Uterus (tissue), 3 donors: ENCODE measurements at regions not wholly inside any gene's neighbourhood (a gene's known extent, or its start where the extent isn't known, plus 50 kb on each side); places are given as distances from the start of the nearest gene placed in this dataset.

ENCODE experiments used
- DNase-seq, 2 donors: peaks; one replicate each; pipeline ENCODE4 v3.0.0-alpha.2; 2019 to 2020
- H3K27ac ChIP-seq, 2 donors: fragments of 200-600 bp; sonication (generic); 1 replicate in 1 of 2; 2 replicates in 1 of 2; pipeline ENCODE4 v1.5.1; 2016 to 2018
- H3K27me3 ChIP-seq, 2 donors: fragments of 200-600 bp; sonication (generic); one replicate each; pipeline ENCODE4 v1.5.1; 2018 to 2019; ENCODE audit warnings: control low read depth in 1 of 2
- H3K36me3 ChIP-seq, 2 donors: fragments of 200-600 bp; sonication (generic); one replicate each; pipeline ENCODE4 v1.5.1; 2019; ENCODE audit warnings: control low read depth in 1 of 2
- H3K4me1 ChIP-seq, 2 donors: fragments of 200-600 bp; sonication (generic); one replicate each; pipeline ENCODE4 v1.5.1; 2018 to 2019; ENCODE audit warnings: control low read depth in 1 of 2
- H3K4me3 ChIP-seq, 2 donors: fragments of 200-600 bp; sonication (generic); 1 replicate in 1 of 2; 2 replicates in 1 of 2; pipeline ENCODE4 v1.5.1; 2018 to 2019; ENCODE audit warnings: mild to moderate bottlenecking in 1 of 2
- H3K9me3 ChIP-seq, 2 donors: fragments of 200-600 bp; sonication (generic); one replicate each; pipeline ENCODE4 v1.5.1; 2019; ENCODE audit warnings: control low read depth in 1 of 2
- CTCF ChIP-seq, 4 experiments: fragments of 200-600 bp in 2 of 4; fragments of 450-650 bp in 2 of 4; sonication (generic) in 2 of 4; IDR thresholded peaks; one replicate each; pipeline ENCODE4 v1.5.1; 2016 to 2019; ENCODE audit warnings: antibody characterized with exemption in 4 of 4, mild to moderate bottlenecking in 2 of 4, moderate library complexity in 1 of 4
- POLR2A ChIP-seq, 2 donors: fragments of 450-650 bp; IDR thresholded peaks; one replicate each; pipeline ENCODE4 v1.6.1; 2016; ENCODE audit warnings: antibody characterized with exemption in 2 of 2, mild to moderate bottlenecking in 1 of 2, moderate library complexity in 1 of 2
- intact Hi-C: fragments of 100-400 bp; cut with DNase I; formaldehyde crosslinking; loops from one replicate; pipeline ENCODE4 v1.15.1; 2023; ENCODE audit warnings: low total_unique reads
- donor health status: DM: yes; HTN: yes; CAD: no.

GRCh38 chr6:2404211-2404929 is 159.0 kb upstream of the GMDS start:
- no peaks in the 10 kb centered on the region for H3K27me3 ChIP-seq
- intact Hi-C loops: no loop called here
- H3K4me1 ChIP-seq: no peaks in the 10 kb centered on the region
- H3K9me3 ChIP-seq: no peaks in the 10 kb centered on the region
- no peak for DNase-seq
- TF ChIP-seq POLR2A (IDR thresholded peaks at IDR 0.05) (no peak), CTCF (IDR thresholded peaks at IDR 0.05) (no peak)
- no peak overlapping the region for H3K27ac ChIP-seq
- H3K4me3 ChIP-seq: no peak overlapping the region
- H3K36me3 ChIP-seq: no peaks in the 10 kb centered on the region

DNA sequence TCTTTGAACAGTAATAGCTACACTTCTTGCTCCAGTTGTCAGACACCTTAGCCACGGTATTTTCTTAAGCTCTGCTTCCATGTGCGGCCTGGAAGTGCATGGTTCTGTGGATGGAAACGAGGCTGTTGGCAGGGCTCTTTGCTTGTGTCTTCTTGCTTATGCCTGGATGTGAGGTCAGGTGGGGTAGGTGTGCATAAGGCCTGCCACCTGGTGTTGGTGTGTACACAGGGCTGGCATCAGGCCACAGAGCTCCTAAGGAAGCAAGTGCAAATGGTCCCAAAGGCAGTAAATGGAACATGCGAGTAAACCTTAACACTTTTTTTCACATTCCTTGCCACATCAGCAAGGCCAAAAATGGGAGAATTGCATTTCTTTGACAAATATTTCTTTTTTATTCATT is 158.1 kb upstream of the GMDS start:
- no peaks in the 10 kb centered on the region for H3K4me1 ChIP-seq
- intact Hi-C loops: no loop called here
- no peak for TF ChIP-seq CTCF (IDR thresholded peaks at IDR 0.05)
- no peak for TF ChIP-seq POLR2A (IDR thresholded peaks at IDR 0.05)

DNA sequence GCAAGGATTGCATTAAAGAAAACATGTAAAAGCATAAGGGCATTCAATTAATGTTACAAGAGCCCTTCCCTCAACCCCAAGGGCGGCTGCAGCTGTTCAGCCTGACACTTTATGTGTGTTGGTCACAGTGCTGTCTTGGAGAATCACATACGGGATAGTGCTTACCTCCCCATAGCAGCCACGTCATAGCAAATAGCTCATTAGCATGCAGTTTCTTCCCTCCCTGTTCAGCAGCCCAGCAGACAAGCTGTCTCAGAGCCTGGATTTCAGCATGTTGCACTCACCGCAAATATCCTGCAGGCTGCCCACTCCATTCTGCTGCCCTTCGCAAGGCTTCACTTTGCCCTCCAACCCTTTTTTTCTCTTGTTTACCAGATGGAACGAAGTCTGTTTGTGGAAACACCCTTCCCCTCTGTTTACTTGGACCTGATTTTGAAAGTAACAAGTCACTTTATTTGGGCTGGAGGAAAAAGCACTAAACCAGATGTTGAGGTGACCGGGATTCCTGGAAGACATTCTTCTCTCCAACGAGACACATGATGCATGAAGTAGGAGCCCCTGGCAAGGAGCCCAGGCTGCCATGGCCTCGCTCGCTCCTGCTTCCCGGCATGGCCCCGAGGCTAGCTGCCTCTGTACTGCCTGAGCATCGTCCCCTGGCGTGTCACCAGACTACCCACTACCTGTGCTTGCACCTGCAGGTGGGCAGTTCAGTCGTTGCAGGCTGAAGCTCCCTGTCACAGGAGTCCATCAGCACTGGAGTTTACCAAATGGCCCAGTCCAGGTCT is 151.6 kb upstream of the GMDS start:
- H3K27ac ChIP-seq: no peak overlapping the region
- TF ChIP-seq POLR2A (IDR thresholded peaks at IDR 0.05) (no peak), CTCF (IDR thresholded peaks at IDR 0.05) (no peak)
- no peak for DNase-seq

More for the DNA sequence above, 158.1 kb upstream of the GMDS start:
- no peak for DNase-seq
- H3K4me3 ChIP-seq: no peak overlapping the region
- H3K9me3 ChIP-seq: no peaks in the 10 kb centered on the region
- H3K27ac ChIP-seq: no peak overlapping the region
- H3K36me3 ChIP-seq: no peaks in the 10 kb centered on the region
- no peaks in the 10 kb centered on the region for H3K27me3 ChIP-seq

GRCh38 chr6:2396042-2396657 is 150.7 kb upstream of the GMDS start:
- Histone ChIP-seq H3K9me3 (no peaks in the 10 kb centered on the region), H3K36me3 (no peaks in the 10 kb centered on the region), H3K27ac (no peak overlapping the region), H3K4me3 (no peak overlapping the region), H3K27me3 (no peaks in the 10 kb centered on the region), H3K4me1 (no peaks in the 10 kb centered on the region)
- no peak for TF ChIP-seq CTCF (IDR thresholded peaks at IDR 0.05)
- TF ChIP-seq POLR2A (IDR thresholded peaks at IDR 0.05): no peak
- intact Hi-C loops: no loop called here
- no peak for DNase-seq

More for the DNA sequence above, 151.6 kb upstream of the GMDS start:
- Histone ChIP-seq H3K9me3 (no peaks in the 10 kb centered on the region), H3K27me3 (no peaks in the 10 kb centered on the region), H3K4me1 (no peaks in the 10 kb centered on the region), H3K36me3 (no peaks in the 10 kb centered on the region), H3K4me3 (no peak overlapping the region)
- intact Hi-C loops: no loop called here
